K562 (cell line): ENCODE measurements at regions not wholly inside any gene's neighbourhood (a gene's known extent, or its start where the extent isn't known, plus 50 kb on each side); places are given as distances from the start of the nearest gene placed in this dataset.

Source experiments
- ATAC-seq: fragments of 200-7000 bp; cut with Tn5 transposase; 3 replicates; pipeline ENCODE4 v1.9.1; 2020; ENCODE audit warnings: moderate library complexity
- BruUV-seq: library from RNA; stranded (reverse); fragments of 400-500 nt; replicated peaks from 2 replicates; lab custom pipeline; 2021; lab: Mats Ljungman, UMichigan
- CTCF ChIA-PET: fragments of 300-600 bp; formaldehyde crosslinking; extraction: SDS; loops from one replicate; lab custom pipeline; 2021; ENCODE audit warnings: low intra/inter-chr PET ratio; lab: Yijun Ruan, JAX
- POLR2A ChIA-PET: fragments of 300-600, 350-650 bp; sonication (Branson Sonifier 250); formaldehyde crosslinking; extraction: SDS; loops from one replicate; lab custom pipeline; 2021; ENCODE audit warnings: antibody characterized with exemption, inconsistent platforms; lab: Yijun Ruan, JAX
- DNase-seq, 4 experiments: peaks; one replicate each; pipeline versions ENCODE4 v3.0.0 to v3.0.0-alpha.2; 2011 to 2018; ENCODE audit warnings: low spot score in 3 of 4, mixed read lengths in 3 of 4; ENCODE audit errors: extremely low read depth in 1 of 4
- FAIRE-seq: peaks from 2 replicates; lab custom pipeline; 2011; peaks lifted over from hg19 to GRCh38; lab: Jason Lieb, UNC
- H2AFZ ChIP-seq: 2 replicates; pipeline ENCODE4 v1.6.0; 2011; ENCODE audit warnings: low read depth, low read length, control low read depth, inconsistent platforms
- H3K27ac ChIP-seq: fragments of 200-600 bp; 3 replicates; pipeline ENCODE4 v1.8.0; 2011; ENCODE audit warnings: low read depth, mild to moderate bottlenecking, control low read depth, inconsistent platforms, low read length, moderate library complexity, mixed read lengths; ENCODE audit errors: extremely low read depth
- H3K27me3 ChIP-seq, 2 experiments: fragments of 300-600 bp in 1 of 2; 2 replicates in 1 of 2; 3 replicates in 1 of 2; pipeline versions ENCODE4 v1.6.0 to v1.8.0; 2011; ENCODE audit warnings: inconsistent platforms in 2 of 2, low read length in 2 of 2, mild to moderate bottlenecking in 1 of 2, mixed read lengths in 1 of 2, moderate library complexity in 1 of 2; ENCODE audit not compliant: control insufficient read depth in 2 of 2, insufficient read depth in 2 of 2
- H3K36me3 ChIP-seq: fragments of 300-600 bp; 3 replicates; pipeline ENCODE4 v1.8.0; 2011; ENCODE audit warnings: mild to moderate bottlenecking, low read length, inconsistent platforms; ENCODE audit not compliant: control insufficient read depth, insufficient read depth
- H3K4me1 ChIP-seq, 2 experiments: fragments of 200-600 bp in 1 of 2; replicated peaks in 1 of 2; 2 replicates in 1 of 2; 3 replicates in 1 of 2; pipeline versions ENCODE4 v1.5.1 to v1.8.0; 2011; ENCODE audit warnings: inconsistent platforms in 2 of 2, low read length in 2 of 2, mild to moderate bottlenecking in 1 of 2, mixed read lengths in 1 of 2, moderate library complexity in 1 of 2; ENCODE audit not compliant: control insufficient read depth in 2 of 2, insufficient read depth in 2 of 2
- H3K4me2 ChIP-seq: 2 replicates; pipeline ENCODE4 v1.6.1; 2011; ENCODE audit warnings: low read length, control low read depth, inconsistent platforms, mixed read lengths; ENCODE audit not compliant: insufficient read depth
- H3K4me3 ChIP-seq: fragments of 200-600 bp; sonication (generic), shearing (Covaris generic); 2 replicates; pipeline ENCODE4 v1.5.1; 2016; ENCODE audit warnings: control low read depth, inconsistent platforms
- H3K79me2 ChIP-seq: fragments of 200-600 bp; 3 replicates; pipeline ENCODE4 v1.8.0; 2011; ENCODE audit warnings: low read length, inconsistent platforms; ENCODE audit not compliant: control insufficient read depth, insufficient read depth
- H3K9ac ChIP-seq, 2 experiments: 2 replicates each; pipeline versions ENCODE4 v1.6.0 to v1.6.1; 2011; ENCODE audit warnings: low read depth in 2 of 2, low read length in 2 of 2, control low read depth in 1 of 2, inconsistent platforms in 1 of 2, mild to moderate bottlenecking in 1 of 2, mixed read lengths in 1 of 2; ENCODE audit not compliant: insufficient read depth in 1 of 2
- H3K9me1 ChIP-seq: one replicate; pipeline ENCODE4 v1.6.0; 2011; ENCODE audit warnings: inconsistent platforms, mild to moderate bottlenecking, low read length, moderate library complexity; ENCODE audit not compliant: control insufficient read depth, insufficient read depth
- H3K9me3 ChIP-seq: replicated peaks from 2 replicates; pipeline ENCODE4 v1.5.1; 2011; ENCODE audit warnings: low read depth, low read length, inconsistent platforms; ENCODE audit not compliant: control insufficient read depth, insufficient read depth
- H4K20me1 ChIP-seq: replicated peaks from 2 replicates; pipeline ENCODE4 v1.6.1; 2011; ENCODE audit warnings: low read length, inconsistent platforms, mixed read lengths; ENCODE audit not compliant: control insufficient read depth, insufficient read depth
- BRCA1 ChIP-seq, 2 experiments: fragments of 450-650 bp in 1 of 2; sonication (generic) in 1 of 2; formaldehyde crosslinking in 1 of 2; IDR thresholded peaks; 2 replicates each; pipeline versions ENCODE4 v1.5.0 to v1.6.1; 2017 to 2020; ENCODE audit warnings: mild to moderate bottlenecking in 1 of 2, missing genetic modification reagents in 1 of 2
- CC2D1A ChIP-seq: fragments of 450-650 bp; IDR thresholded peaks from 2 replicates; pipeline ENCODE4 v1.6.1; 2017; ENCODE audit warnings: mild to moderate bottlenecking
- DPF2 ChIP-seq: fragments of 450-650 bp; IDR thresholded peaks from 2 replicates; pipeline ENCODE4 v1.6.1; 2016
- EP400 ChIP-seq: fragments of 450-650 bp; IDR thresholded peaks from 2 replicates; pipeline ENCODE4 v1.6.1; 2017; ENCODE audit warnings: antibody characterized with exemption, mild to moderate bottlenecking, moderate library complexity
- ESRRA ChIP-seq: fragments of 450-650 bp; IDR thresholded peaks from 2 replicates; pipeline ENCODE4 v1.6.1; 2014; ENCODE audit warnings: low read depth, mild to moderate bottlenecking, moderate library complexity, borderline replicate concordance
- HMG20A ChIP-seq: fragments of 450-650 bp; formaldehyde crosslinking; conservative IDR thresholded peaks from 2 replicates; pipeline ENCODE4 v1.4.0; 2020; ENCODE audit warnings: mild to moderate bottlenecking, mixed read lengths
- MYBL2 ChIP-seq, 2 experiments: fragments of 450-650 bp in 1 of 2; sonication (generic) in 1 of 2; formaldehyde crosslinking in 1 of 2; IDR thresholded peaks; 2 replicates each; pipeline versions ENCODE4 v1.6.1 to v1.8.1; 2017 to 2022; ENCODE audit warnings: borderline replicate concordance in 1 of 2, inconsistent platforms in 1 of 2, low read depth in 1 of 2, mild to moderate bottlenecking in 1 of 2, missing genetic modification reagents in 1 of 2, moderate library complexity in 1 of 2
- NFRKB ChIP-seq: fragments of 450-650 bp; IDR thresholded peaks from 2 replicates; pipeline ENCODE4 v1.6.1; 2016; ENCODE audit warnings: low read depth
- PTTG1 ChIP-seq: fragments of 450-650 bp; IDR thresholded peaks from 2 replicates; pipeline ENCODE4 v1.6.1; 2016; ENCODE audit warnings: low read depth, mild to moderate bottlenecking, missing genetic modification characterization, missing compliant biosample characterization
- RCOR1 ChIP-seq, 2 experiments: IDR thresholded peaks; 2 replicates each; pipeline ENCODE4 v1.6.1; 2012; ENCODE audit warnings: low read depth in 2 of 2, low read length in 2 of 2, borderline replicate concordance in 1 of 2, improper control_type of control experiment in 1 of 2
- SAFB ChIP-seq: fragments of 200-400 bp; formaldehyde crosslinking; IDR thresholded peaks from 2 replicates; pipeline ENCODE4 v1.6.1; 2017; ENCODE audit warnings: low read depth, low read length, borderline replicate concordance
- SMARCA5 ChIP-seq: fragments of 450-650 bp; IDR thresholded peaks from 2 replicates; pipeline ENCODE4 v1.6.1; 2016
- SP1 ChIP-seq: sonication (generic); formaldehyde crosslinking; IDR thresholded peaks from 2 replicates; pipeline ENCODE4 v1.8.1; 2022; ENCODE audit warnings: mild to moderate bottlenecking, missing genetic modification reagents
- ZBTB8A ChIP-seq: fragments of 450-650 bp; IDR thresholded peaks from 2 replicates; pipeline ENCODE4 v1.6.1; 2018; ENCODE audit warnings: mild to moderate bottlenecking, moderate library complexity; ENCODE audit not compliant: partially characterized antibody
- ZKSCAN8 ChIP-seq: fragments of 200-800 bp; sonication (Bioruptor generic); IDR thresholded peaks from 2 replicates; pipeline ENCODE4 v1.6.1; 2016; ENCODE audit warnings: missing genetic modification characterization, missing compliant biosample characterization
- ZNF583 ChIP-seq: fragments of 250-450 bp; sonication (Bioruptor Pico); IDR thresholded peaks from 2 replicates; pipeline ENCODE4 v1.4.0; 2020
- ZNF764 ChIP-seq: fragments of 250-450 bp; sonication (Bioruptor Pico); IDR thresholded peaks from 2 replicates; pipeline ENCODE4 v1.4.0; 2020; ENCODE audit warnings: low read depth, mild to moderate bottlenecking, moderate library complexity
- ZZZ3 ChIP-seq: fragments of 450-650 bp; IDR thresholded peaks from 2 replicates; pipeline ENCODE4 v1.6.1; 2016; ENCODE audit warnings: antibody characterized with exemption, mild to moderate bottlenecking, moderate library complexity
- in situ Hi-C: fragments of 300-500 bp; cut with MboI; formaldehyde crosslinking; loops from 4 replicates; pipeline ENCODE4 v1.15.0; 2018; ENCODE audit warnings: inconsistent platforms, mixed read lengths
- intact Hi-C: fragments of 100-400 bp; cut with micrococcal nuclease; formaldehyde crosslinking; loops from 2 replicates; pipeline ENCODE4 v1.14.2; 2022

DNA sequence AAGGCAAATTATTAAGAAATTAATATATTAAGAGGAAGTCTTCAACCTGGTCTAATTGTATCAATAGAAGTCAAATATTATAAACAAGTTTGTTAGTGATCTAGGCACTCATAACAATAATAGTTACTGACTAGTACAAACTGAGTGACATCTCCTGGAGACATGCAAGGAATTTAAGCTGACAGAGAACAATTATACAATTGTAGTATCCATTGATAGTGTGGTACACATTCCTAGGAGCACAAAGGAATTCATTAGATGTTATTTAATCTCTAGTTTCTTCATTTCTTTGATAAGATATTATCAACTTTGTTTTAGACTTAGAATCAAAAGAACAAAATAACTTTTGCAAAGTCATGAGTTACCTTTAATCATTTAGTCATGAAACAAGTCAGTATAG, 1048.6 kb downstream of the PCDH7 start:
- no peaks in the 10 kb centered on the region for H3K9me3 ChIP-seq
- H3K4me3 ChIP-seq, result no peak overlapping the region
- no peaks in the 10 kb centered on the region for H3K79me2 ChIP-seq
- no peak overlapping the region for H3K9ac ChIP-seq
- DNase-seq (no peak), ATAC-seq (no peak), FAIRE-seq (no peak)
- CTCF ChIA-PET, result no interaction called here
- no peaks in the 10 kb centered on the region for H3K4me1 ChIP-seq
- H3K36me3 ChIP-seq, result no peaks in the 10 kb centered on the region
- intact Hi-C loops (no loop called here), in situ Hi-C loops (no loop called here)
- H3K4me2 ChIP-seq, result no peak overlapping the region
- no peaks in the 10 kb centered on the region for H3K27me3 ChIP-seq
- POLR2A ChIA-PET, result no interaction called here
- no peak overlapping the region for H2AFZ ChIP-seq
- H3K27ac ChIP-seq, result no peak overlapping the region
- TF ChIP-seq SMARCA5 (no peak), ZZZ3 (no peak), MYBL2 (IDR thresholded peaks at IDR 0.05; ENCODE audit: low read depth) (no peak), MYBL2 (CRISPR knock-in tag; IDR thresholded peaks at IDR 0.05; ENCODE audit: borderline replicate concordance) (no peak), ZBTB8A (no peak), ESRRA (no peak), CC2D1A (no peak), ZNF583 (CRISPR knock-in tag) (no peak), ZKSCAN8 (no peak), RCOR1 (IDR thresholded peaks at IDR 0.05; ENCODE audit: borderline replicate concordance in 1 of 2, low read depth in 2 of 2, low read length in 2 of 2) (no peak), NFRKB (no peak), ZNF764 (CRISPR knock-in tag) (no peak), SAFB (no peak), EP400 (no peak), PTTG1 (tag) (no peak), BRCA1 (IDR thresholded peaks at IDR 0.05) (no peak), BRCA1 (CRISPR knock-in tag; IDR thresholded peaks at IDR 0.05) (no peak), DPF2 (no peak), HMG20A (CRISPR knock-in tag) (no peak), SP1 (no peak)
- no peaks in the 10 kb centered on the region for H4K20me1 ChIP-seq
- BruUV-seq, result no TSS peak
- H3K9me1 ChIP-seq, result no peaks in the 10 kb centered on the region
